SKM-1 treated with dmso at 0.1 percent for 144 hours (cell line): ENCODE measurements at regions not wholly inside any gene's neighbourhood (a gene's known extent, or its start where the extent isn't known, plus 50 kb on each side); places are given as distances from the start of the nearest gene placed in this dataset.

ENCODE experiments used
- DNase-seq: peaks from one replicate; lab custom pipeline; 2025; ENCODE audit not compliant: unreplicated experiment; lab: John Stamatoyannopoulos, UW

DNA sequence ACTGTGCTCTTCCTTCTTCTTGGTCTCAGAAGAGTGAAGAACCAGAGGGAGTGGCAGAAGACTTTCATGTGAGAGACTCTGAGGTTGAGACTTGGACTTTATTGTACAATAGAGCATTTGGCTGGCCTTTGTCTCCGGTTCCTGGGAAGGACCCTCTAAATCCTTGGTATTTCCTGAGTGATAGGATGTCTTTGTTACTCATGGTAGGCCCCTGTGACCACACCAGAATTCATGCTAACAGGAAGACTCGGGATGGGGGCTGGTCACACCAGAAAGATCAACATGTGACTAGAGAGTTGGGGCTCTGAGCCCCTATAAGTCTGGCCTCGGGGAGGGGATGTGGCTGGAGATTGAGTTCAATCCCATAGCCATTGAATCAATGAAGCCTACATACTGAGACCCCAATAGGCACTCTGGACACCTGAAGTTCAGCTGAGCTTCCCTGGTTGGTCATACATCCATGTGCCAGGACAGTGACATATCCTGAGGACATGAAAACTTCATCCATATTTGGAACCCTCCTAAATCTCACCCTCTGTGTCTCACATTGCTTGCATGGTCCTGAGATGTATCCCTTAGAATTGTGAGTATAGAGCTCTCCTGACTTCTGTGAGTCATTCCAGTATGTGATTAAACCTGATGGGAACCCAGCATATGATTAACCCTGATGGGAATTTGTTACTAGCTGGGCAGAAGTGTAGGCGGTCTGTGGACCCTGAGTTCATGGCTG lies 201.7 kb downstream of the GADD45G start:
- DNase-seq = no peak

DNA sequence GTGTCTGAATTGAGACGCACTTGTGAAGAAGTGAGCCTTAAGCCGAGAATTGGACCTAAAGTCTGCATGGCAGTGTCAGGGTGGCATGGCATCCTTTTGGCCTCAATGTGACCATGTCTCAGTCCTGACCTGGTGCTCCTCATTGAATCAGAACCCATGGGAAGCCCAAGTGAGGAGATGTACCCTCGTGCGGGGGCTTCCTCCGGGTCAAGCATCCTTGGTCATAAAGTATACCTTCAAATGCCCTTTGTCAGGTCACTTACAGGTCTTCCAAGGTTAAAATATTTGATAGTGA lies 202.2 kb downstream of the GADD45G start:
- no peak for DNase-seq

DNA sequence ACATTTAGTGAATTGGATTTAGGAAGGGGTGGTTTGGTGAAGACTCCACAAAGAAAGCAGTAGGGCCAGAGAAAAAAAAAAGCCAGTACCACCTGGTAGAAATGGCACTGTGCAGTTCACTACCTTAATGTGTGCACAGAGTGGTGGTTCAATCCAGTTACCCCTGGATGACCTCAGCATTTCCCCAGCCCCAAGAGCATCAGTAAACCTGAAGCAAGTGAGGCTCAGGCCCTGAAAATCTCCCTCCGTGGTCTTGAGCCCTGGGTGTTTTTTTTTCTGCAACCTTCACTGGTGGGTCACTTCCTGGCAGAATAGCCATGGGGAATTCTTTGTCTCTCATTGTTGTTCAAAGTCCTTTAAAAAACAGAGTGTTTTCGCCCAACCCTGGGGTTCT lies 202.9 kb downstream of the GADD45G start:
- no peak for DNase-seq

DNA sequence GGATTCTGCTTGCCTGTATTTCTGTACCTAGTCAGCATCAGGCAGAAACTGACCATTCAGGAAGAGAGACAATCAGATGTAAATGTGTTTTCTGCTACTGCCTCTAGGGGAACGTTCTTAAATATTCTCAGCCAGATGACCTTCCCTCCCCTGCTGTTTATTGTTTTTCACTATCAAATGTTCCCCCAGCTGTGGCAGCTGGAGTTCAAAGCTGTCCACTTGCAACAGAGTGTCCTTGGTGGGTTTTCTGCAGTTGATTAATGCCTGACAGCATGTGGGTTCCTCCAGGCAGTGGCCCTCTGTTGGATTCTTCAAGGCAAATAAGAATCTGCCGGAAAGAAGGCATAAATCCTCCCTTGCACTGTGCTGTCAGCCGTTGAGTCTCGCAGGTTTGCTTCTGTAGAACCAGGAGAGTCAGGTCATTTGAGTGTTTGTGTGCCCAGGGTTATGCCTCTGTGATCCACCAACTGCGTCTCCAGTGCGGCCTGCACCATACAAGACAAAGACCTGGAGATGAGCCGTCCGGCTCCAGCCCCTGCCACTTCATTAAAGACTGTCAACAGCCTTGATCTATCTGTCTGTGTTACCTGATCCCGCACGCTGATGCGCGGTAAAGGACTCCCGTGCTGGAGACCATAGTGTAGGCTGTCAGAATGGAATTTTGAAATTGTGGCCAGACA lies 203.4 kb downstream of the GADD45G start:
- no peak for DNase-seq

DNA sequence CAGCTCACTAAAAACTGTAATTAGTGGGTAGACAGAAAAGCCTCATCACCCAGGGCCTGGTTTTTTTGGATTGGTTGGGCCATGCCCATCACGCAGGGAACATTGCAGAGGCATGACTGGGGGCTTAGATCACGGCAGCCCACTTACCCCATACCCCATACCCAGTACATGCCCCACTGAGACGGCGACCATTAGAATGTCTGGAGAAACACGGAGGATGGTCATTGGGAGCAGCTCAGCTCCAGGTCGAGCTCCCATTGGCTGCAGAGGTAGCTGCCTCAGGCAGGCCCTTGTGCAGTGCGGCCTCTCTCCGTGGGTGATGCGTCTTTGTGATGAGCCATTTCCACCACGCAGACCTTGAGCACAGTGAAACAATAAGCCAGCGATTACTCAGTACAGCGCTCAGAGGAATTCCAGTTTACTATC lies 204.0 kb downstream of the GADD45G start:
- DNase-seq = no peak

DNA sequence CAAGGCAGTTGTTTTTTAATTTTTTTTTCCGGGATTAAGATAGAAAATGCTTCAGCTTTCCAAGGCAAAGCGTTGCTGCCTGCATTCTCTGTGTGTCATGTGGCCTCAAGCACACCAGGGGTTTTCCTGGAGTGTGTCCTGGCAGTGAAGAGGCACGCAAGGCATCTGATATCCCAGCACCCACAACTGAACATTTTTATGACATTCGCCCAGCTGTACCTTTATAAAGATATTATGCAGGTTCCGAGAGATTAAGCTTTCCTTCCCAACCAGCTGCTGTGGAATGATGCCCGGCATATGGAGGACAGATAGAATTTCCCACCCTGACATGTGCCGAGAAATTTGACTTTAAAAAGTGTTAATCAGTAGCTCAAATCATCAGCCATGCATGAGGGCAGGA lies 205.6 kb downstream of the GADD45G start:
- DNase-seq = no peak

DNA sequence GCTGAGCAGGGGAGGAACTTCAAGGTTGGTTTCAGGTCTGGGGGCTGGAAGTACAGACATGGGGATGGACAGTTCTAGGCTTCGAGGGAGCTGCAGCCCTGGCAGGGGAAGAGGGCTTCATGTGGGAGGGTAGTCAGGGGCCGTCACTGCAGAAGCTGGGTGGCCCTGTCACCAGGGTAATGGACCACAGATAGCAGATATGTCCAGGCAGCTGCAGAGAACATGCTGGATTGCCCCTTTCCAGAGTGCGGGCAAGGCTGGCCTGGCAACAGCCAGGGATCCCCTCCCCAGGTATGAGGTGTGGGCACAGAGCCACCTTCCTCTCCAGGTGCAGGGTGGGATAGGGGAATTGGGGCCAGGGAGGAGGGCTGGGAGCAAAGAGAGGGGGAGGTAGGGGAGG lies 206.5 kb downstream of the GADD45G start:
- DNase-seq = no peak

GRCh38 chr9:89811886-89812450 lies 207.2 kb downstream of the GADD45G start:
- no peak for DNase-seq

DNA sequence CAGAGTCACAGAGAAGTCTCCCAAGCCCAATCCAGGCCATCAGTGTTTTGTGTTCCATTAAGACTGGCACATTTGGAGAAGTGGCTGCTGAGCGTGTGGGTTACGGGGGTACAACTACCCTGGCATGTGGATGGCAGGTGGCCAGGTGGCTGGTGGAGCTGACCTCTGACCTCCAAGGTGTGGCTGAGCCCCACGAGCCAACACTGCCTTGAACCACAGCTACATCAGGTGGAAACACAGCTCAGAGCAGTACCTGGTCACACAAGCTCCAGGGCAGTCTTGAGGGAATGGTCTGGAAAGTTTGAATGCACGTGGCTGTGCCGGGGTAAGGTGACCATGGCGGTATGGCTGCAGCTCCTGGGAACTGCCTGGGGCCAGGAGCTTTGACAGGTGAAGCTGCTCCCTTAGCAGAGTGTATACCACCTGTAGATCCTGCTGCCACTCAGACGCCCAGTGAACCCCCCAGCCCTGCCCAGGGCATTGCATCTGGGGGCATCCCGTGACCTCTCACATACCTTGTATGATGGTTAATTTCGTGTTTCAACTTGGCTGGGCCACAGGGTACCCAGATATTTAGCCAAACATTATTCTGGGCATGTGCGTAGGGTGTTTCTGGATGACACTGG lies 207.9 kb downstream of the GADD45G start:
- DNase-seq = no peak

DNA sequence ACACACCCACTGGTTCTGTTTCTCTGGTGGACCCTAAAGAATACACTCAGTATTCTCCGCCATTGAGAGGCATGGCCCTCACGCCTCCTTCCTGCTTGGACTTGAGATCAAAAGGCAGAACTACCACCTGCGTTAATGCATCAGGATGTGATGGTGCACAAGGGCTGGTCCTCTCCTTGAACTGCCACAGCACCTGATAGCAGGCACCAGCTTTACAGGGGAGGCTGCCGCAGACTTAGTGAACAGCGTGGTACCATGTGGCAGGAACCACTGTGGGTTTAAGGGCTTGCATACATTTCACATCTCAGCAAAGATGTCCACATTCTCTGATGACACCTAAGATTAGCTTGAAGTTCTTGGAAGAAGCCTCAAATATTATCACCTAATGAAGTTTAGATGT lies 208.7 kb downstream of the GADD45G start:
- DNase-seq = no peak

DNA sequence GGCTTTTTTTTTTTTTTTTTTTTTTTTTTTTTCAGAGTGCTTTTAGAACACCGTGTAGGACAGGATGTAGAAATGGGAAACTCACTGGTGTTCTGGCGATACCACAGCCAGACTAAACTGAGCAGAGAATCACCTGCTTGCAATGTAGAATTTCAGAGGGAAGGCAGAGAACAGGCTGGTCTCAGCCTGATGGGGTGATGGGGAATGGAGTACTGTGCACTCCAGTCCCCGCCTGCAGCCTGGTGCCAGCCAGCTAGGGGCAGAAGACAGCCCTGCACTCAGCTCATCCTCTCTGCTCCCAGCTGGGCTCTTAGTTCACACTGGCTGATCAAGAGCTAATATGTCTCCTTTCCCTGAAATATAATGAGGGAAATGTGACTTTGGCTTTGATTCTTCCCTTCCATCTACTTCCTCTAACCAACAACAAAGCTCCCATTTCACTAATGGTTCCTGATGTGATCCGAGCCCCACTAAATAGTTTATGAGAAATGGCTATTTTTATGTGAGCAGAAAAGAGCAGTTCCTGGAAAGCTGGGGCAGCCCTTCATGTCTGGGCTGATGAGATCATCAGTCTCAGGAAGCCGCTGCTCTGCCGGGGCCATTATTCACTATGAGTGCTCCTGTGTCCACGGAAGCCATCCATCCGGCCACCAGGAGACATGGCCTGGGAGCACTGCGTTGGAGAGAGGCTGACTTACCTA lies 209.7 kb downstream of the GADD45G start:
- no peak for DNase-seq

GRCh38 chr9:89815061-89815902 lies 210.5 kb downstream of the GADD45G start:
- no peak for DNase-seq

DNA sequence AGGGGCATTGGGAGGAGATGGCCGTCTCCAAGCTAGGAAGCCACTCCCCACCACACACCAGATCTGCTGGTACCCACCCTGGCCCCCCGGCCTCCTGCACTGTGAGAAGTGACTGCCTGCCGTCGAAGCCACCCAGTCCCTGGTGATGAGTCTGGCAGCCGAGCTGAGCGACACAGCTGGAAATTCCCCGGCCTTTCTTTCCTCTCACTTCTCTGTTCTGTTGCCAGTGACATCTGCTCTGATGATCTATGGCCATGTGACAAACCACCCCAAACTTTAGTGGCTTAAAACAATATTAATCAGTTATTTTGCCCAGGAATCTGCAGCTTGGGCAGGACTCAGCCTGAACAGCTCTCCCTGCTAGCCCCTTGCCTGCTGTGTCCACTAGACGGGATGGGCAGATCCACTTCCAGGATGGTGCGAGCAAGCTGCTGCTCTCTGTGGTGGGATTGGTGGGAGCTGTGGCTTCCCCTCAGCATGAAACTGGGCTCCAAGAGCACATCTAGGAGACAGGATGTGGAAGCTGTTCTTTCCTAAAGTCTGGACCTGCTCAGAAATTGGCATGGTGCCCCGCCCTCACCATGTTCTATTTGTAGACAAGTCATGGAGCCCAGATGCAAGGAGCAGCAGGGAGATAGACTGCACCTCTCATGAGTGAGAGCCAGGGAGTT lies 211.2 kb downstream of the GADD45G start:
- no peak for DNase-seq

GRCh38 chr9:89817151-89817950 lies 212.5 kb downstream of the GADD45G start:
- DNase-seq = no peak

- DNase-seq = no peak
Observed at GRCh38 chr9:89820337-89820736, 215.5 kb downstream of the GADD45G start.

DNA sequence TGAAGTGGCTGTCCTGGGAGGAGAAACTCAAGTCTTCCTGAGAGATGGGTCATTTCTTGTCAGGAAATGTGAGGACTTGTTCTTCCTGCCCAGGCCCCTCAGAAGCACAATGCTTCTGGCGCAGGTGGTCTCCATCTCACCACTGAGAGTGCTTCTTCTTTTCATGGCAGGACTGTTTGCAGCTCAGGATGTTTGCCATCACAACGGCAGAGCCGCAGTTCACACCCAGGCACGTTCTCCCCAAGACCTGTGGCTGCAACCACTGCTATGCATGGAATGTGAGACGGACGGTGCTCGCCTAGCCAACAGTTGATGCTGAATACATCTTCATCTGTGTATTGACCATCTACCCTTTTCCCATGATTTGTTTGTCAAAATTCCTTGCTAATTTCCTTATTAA lies 216.3 kb downstream of the GADD45G start:
- no peak for DNase-seq

DNA sequence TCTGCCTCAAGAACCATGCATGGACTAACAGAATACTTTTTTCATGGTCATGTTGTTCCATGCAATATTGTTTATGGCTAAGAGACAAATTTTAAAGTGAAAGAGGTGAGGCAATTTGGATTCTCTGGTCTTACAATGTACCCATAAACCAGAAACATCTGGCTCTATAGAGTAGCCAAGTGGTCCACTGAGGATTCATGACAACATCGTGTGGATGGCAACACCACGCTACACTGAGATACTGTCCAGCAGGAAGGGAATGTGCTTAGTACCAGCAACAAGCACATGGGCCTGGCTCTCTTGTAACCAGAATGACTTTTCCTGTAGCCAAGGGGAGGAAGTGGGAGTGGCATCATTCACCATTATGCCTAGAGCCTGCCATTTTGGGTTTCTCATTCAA lies 218.2 kb downstream of the GADD45G start:
- DNase-seq = no peak

DNA sequence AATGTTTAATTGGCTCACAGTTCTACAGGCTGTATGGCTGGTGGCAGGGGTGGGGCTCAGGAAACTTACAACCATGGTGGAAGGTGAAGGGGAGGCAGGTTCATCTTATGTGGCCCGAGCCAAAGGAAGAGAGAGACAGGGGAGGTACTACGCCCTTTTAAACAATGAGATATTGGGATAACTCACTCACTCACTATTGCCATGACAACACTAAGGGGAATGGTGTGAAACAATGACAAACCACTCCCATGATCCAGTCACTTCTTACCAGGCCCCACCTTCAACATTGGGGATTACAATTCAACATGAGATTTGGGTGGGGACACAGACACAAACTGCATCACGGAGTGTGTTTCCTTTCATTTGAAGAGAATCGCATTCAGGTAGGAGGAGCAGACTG lies 220.9 kb downstream of the GADD45G start:
- no peak for DNase-seq

GRCh38 chr9:89826186-89826585 lies 221.4 kb downstream of the GADD45G start:
- DNase-seq = no peak
